HL-60 (cell line): ENCODE measurements at regions not wholly inside any gene's neighbourhood (a gene's known extent, or its start where the extent isn't known, plus 50 kb on each side); places are given as distances from the start of the nearest gene placed in this dataset.

Source experiments
- DNase-seq, 2 experiments: peaks; one replicate each; pipeline ENCODE4 v3.0.0-alpha.2; 2010 to 2020; ENCODE audit warnings: low read depth in 1 of 2, low spot score in 1 of 2
- H3K27ac ChIP-seq: fragments of 250-450 bp; sonication (Bioruptor Pico); replicated peaks from 2 replicates; pipeline ENCODE4 v1.5.1; 2020; ENCODE audit warnings: mild to moderate bottlenecking, moderate library complexity
- H3K27me3 ChIP-seq: fragments of 250-450 bp; sonication (Bioruptor Pico); 2 replicates; pipeline ENCODE4 v1.5.1; 2021; ENCODE audit warnings: mild to moderate bottlenecking, moderate library complexity; ENCODE audit not compliant: insufficient read depth, poor library complexity, severe bottlenecking
- H3K4me3 ChIP-seq: replicated peaks from 2 replicates; pipeline ENCODE4 v1.5.1; 2011; ENCODE audit warnings: mild to moderate bottlenecking, control low read depth, low read length; ENCODE audit not compliant: insufficient read depth
- CTCF ChIP-seq: IDR thresholded peaks from one replicate; pipeline ENCODE4 v1.5.1; 2011; ENCODE audit warnings: low read length, control low read depth, inconsistent platforms; ENCODE audit not compliant: insufficient read depth
- GABPA ChIP-seq: IDR thresholded peaks from 2 replicates; pipeline ENCODE4 v1.6.1; 2012; ENCODE audit warnings: low read depth
- POLR2AphosphoS5 ChIP-seq: IDR thresholded peaks from 2 replicates; pipeline ENCODE4 v1.6.1; 2012; ENCODE audit warnings: low read depth
- REST ChIP-seq: IDR thresholded peaks from 2 replicates; pipeline ENCODE4 v1.6.1; 2012; ENCODE audit warnings: low read depth; ENCODE audit not compliant: insufficient replicate concordance
- SPI1 ChIP-seq: IDR thresholded peaks from 2 replicates; pipeline ENCODE4 v1.6.1; 2012; ENCODE audit warnings: low read depth, mild to moderate bottlenecking, borderline replicate concordance

GRCh38 chr9:82170866-82171265 is 182.3 kb downstream of the SPATA31D1 start:
- Histone ChIP-seq H3K4me3 (no peak overlapping the region), H3K27ac (no peak overlapping the region), H3K27me3 (no peaks in the 10 kb centered on the region)
- TF ChIP-seq POLR2AphosphoS5 (no peak), GABPA (no peak), REST (no peak), SPI1 (no peak), CTCF (no peak)
- no peak for DNase-seq

GRCh38 chr9:82171271-82171670 is 182.7 kb downstream of the SPATA31D1 start:
- TF ChIP-seq GABPA (no peak), SPI1 (no peak), REST (no peak), POLR2AphosphoS5 (no peak), CTCF (no peak)
- Histone ChIP-seq H3K27me3 (no peaks in the 10 kb centered on the region), H3K4me3 (no peak overlapping the region), H3K27ac (no peak overlapping the region)
- no peak for DNase-seq

- H3K4me3 ChIP-seq, result no peak overlapping the region
- H3K27ac ChIP-seq, result no peak overlapping the region
- DNase-seq, result no peak
- H3K27me3 ChIP-seq, result no peaks in the 10 kb centered on the region
- TF ChIP-seq GABPA (no peak), SPI1 (no peak), POLR2AphosphoS5 (no peak), CTCF (no peak), REST (no peak)
These were observed 192.1 kb downstream of the SPATA31D1 start for GRCh38 chr9:82180711-82181110.
